ENCODE measurements at regions not wholly inside any gene's neighbourhood (a gene's known extent, or its start where the extent isn't known, plus 50 kb on each side); places are given as distances from the start of the nearest gene placed in this dataset.

DNA sequence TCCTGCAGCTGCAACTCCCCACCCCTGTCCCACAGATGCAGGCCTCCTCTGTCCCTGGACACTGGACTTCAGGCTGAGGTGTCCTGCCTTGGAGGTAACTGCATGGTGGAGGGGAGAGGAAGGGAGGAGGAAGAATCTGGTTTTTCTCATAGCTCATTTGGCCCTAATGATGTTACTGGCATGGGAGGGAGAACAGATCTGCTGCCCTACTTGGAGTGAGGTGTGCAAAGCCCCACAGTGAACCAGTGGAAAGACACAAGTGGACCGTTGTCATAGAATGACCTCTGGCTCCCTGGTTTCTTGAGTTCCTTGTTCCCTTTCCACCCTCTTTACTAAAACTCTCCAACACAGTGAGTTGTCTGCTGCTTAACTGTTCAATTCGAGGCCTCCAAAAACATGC lies 215.9 kb downstream of the BARX2 start:
- no peak for DNase-seq

- DNase-seq, result no peak
Measured at GRCh38 chr11:129592191-129592590, 216.5 kb downstream of the BARX2 start.

DNA sequence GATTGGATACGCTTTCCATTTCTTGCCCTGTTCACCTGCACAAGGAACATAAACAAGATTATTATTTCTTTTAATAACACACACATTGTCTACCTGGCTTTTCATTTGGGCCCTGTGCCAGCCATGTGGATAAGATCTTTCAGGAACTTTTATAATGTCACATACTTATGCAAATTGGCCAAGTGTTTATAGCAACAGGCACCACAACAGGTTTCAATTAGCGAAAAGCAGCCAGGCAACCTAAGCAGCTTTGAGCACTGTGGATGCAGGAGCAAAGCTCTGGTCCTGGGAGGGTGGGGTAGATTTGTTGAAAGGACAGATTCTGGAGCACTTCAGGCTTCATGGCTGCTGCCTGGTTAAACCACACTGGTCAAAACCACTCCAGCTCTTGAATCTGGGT lies 217.4 kb downstream of the BARX2 start:
- DNase-seq, result no peak

- DNase-seq, result no peak
Measured at GRCh38 chr11:129595038-129595962, 219.7 kb downstream of the BARX2 start.

- DNase-seq, result no peak
Measured at GRCh38 chr11:129596351-129596750, 219.3 kb upstream of the TMEM45B start.

DNA sequence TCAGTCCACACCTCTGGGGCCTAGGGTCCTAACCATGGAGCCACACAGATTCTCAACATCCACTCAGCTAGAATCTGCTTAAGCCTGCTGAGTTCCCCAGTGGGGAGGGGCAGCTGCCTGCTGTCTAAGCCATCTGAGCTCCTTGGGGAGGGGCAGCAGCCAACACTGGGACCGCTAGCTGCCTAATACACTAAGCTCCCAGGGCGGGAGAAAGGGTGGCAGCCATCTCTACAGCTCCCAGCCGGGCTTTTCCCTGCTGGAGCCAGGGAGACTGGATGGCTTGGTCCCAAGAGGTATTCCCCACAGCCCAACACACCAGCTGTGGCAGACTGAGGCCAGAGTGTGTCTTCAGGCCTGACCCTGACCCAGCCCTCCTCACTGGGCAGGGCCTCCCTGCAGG lies 217.3 kb upstream of the TMEM45B start:
- no peak for DNase-seq

DNA sequence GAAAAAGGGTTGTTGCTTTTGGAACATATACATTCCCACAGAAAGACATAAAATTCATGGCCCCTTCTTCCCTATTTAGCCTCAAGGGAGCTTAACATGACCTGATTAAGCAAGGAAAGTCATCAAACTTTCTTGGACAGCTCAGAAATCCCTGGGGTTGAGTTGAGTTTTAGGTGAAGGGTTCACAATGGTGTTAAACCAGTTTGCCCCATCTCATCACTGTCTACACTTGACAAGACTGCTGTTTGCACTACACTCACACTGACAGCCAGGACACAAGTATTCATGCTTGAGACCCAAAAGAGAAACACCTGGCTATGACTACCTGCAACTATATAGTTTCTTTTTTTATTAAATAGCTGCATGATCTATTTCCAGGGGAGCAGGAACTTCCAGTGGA lies 209.8 kb upstream of the TMEM45B start:
- no peak for DNase-seq

DNA sequence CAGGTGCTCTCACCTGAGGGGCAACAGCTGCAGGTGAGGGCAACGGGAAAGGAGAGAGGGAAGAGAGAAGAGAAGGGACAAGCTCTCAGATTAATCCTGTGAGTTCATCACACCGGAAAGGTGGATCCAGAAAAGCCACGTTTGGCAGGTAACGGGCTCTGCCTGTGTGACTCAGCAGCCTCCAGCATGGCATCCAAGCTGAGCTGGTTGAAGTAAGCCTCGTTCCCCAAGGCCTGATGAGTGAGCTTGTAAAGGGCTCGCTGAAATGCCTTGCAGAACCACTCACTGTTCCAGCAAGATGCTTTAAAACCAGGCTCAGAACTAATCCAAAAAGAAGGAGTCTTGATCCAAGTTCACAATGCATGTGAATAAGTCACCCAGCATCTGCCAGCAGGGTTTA lies 206.9 kb upstream of the TMEM45B start:
- no peak for DNase-seq

DNA sequence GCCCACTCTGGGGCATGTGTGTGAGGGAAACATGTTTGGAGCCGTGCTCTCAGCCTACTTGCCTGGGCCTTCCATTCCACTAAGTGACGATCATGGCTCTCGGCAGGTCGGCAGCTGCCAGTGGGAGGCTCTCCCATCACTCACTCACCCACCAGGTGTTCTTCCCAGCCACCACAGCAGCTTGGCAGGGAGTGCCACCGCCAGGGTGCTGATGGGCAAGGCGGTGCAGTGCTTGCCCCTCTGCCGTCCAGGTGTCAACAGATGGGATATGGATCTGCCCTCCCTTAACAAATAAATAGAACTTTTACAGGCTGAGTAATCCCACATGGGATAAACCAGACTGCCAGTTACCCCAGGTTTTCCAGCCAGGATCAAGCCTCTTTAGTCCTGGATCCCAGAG lies 205.5 kb upstream of the TMEM45B start:
- DNase-seq, result no peak

- no peak for DNase-seq
Measured at GRCh38 chr11:129610545-129610944, 205.1 kb upstream of the TMEM45B start.

- DNase-seq, result no peak
Measured at GRCh38 chr11:129611661-129612446, 203.8 kb upstream of the TMEM45B start.

- DNase-seq, result no peak
Measured at GRCh38 chr11:129612447-129612961, 203.1 kb upstream of the TMEM45B start.

DNA sequence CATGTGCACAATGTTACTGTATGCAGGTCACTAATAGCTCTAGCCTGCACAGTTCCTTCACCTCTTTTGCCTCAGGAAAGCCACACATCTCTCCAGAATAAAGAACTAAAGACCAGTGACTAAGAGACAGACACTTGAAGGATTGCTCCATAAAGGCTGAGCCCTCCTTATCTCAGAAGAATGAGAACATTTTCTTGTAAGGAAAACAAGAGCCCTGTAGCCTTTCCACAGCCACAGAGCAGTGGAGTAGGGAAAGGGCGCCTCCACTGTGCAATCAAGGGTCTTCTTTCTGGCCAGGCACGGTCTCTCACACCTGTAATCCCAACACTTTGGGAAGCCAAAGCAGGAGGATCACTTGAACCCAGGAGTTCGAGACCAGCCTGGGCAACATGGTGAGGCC lies 202.6 kb upstream of the TMEM45B start:
- no peak for DNase-seq

DNA sequence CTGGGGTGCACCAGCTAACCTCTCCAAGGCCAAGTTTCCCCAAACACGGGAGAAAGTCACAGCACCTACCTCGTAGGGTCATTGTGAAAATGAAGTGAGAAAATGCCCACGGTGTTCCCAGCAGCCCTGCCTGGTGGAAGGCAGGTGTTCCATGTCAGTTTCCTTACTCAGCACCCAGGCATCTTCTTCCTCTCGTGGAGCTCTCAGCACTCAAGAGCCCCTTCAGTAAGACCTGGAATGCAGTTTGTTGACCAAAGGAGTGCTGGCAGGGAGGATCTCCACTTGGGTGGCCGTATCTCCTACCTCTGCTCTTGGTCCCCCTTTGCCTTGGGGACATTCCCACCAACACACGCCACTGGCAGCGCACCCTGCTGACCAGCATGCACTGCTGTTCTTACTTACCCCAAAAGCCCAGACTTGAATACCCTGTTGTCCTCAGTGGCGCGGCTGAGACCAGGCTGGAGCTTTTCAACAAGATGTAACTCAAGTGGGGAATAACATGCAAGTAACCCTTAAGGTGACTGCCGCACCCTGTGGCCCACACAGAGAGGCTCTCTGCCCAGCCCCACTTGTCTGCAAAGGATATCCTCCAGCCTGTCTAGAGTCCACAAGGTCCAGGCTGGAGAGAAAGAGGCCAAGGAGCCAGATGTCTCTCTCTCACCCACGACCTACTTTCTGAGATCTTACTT lies 201.2 kb upstream of the TMEM45B start:
- no peak for DNase-seq

- DNase-seq, result no peak
Measured at GRCh38 chr11:129618046-129618569, 197.5 kb upstream of the TMEM45B start.

GRCh38 chr11:129620237-129621104 lies 195.2 kb upstream of the TMEM45B start:
- DNase-seq, result no peak

DNA sequence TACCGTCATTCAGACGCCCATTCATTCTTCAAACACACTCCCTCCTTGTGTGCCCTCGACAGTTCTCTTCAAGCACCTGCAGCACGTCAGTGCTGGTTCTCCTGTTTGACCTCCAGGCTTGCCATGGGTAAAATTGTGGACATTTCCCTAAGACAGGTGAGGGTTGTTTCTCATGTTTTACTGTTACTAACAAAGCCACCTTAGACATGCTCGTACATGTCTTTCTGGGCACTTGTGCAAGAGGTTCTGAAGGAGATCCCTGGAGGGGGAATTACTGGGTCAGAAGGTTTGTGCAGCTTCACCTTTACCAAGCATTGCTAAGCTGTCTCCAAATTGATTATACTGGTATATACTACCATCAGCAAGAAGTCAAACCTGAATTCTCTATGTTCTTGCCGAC lies 189.7 kb upstream of the TMEM45B start:
- DNase-seq, result no peak

DNA sequence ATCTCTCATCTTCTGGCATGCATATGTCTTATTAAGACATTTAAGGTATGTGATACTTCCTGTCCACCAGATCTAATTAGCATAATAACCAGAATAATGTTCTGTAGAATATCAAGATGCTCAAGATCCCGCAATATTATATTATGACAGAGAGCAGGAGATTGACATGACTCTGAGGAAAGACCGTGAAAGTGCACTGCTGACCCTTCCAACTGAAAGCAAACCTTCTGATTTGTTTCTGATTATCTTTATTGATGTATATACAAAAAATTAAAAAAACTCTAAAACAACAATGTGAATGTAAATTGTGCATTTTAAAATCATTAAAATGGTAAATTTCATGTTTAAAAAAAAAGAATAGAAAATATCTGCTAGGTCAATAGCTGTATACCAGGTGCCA lies 184.4 kb upstream of the TMEM45B start:
- no peak for DNase-seq

- no peak for DNase-seq
Measured at GRCh38 chr11:129636926-129637325, 178.7 kb upstream of the TMEM45B start.

DNA sequence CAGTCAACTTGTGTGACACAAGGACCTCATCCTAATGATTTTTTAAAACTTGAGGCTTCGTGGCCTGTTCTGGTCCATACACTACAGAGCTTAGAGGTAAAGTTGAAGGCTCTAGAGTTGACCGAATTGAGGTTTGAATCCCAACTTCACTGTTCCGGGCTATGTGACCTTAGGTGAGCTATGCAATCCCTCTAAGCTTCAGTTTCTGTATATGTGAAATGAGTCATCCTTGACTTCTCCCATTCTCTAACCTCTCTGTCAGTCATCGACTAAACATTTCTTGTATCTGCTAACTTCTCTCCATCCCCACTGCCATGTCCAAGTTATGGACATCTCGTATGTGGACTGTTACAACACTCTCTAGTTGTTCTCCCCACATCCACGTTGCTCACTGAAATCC lies 178.2 kb upstream of the TMEM45B start:
- no peak for DNase-seq

GRCh38 chr11:129637983-129638776 lies 177.5 kb upstream of the TMEM45B start:
- no peak for DNase-seq

All from NCI-H1694 (cell line).